ENCODE measurements at regions not wholly inside any gene's neighbourhood (a gene's known extent, or its start where the extent isn't known, plus 50 kb on each side); places are given as distances from the start of the nearest gene placed in this dataset.

DNA sequence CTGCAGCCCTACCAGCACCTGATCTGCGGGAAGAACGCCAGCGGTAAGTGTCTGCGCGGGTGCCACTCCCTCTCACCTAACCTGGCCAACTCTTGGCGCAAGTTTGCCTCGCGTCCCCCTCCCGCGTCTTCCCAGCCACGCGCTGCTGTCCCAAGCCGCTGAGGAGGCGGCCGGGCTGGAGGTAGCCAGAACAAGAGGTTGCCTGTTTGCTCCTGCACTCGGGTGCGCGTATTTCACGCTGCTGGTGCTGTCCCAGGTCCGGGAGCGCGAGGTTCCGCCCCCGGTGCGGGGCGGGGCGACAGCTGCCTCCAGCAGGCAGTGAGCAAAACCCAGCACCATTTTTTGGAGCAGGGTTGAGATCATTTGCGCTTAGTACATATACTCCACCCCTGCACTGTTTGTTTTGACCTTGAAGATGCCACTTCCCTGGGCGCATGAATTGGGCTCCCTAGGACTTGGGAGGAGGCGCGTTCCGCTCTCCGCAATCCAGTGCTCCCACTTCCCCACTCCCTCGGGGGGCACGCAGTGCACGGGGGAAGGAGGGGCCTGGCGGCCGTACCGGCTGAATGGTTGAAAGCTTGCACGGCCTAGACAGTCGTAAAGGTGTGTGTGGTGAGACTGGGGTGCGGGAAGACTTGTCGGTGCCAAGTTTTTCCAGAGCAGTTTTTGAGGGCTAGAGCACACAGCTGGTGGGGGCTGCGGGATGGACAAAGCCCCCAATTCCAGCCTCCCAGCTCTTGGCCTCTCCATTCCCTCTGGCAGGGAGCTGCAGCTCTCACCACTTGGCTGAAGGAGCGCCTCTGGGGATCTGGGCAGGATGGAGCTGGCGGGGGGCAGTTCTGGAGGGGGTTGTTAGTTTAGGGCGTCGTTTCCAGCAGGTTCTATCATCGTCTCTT lies 226.9 kb upstream of the CRY1 start:
- DNase-seq (ENCODE audit: low read depth) = no peak

GRCh38 chr12:107320929-107321631 lies 227.7 kb upstream of the CRY1 start:
- DNase-seq (ENCODE audit: low read depth) = no peak

- DNase-seq (ENCODE audit: low read depth) = no peak
These were observed 228.7 kb upstream of the CRY1 start for GRCh38 chr12:107322063-107322462.

GRCh38 chr12:107325075-107325608 lies 231.8 kb upstream of the CRY1 start:
- DNase-seq (ENCODE audit: low read depth) = no peak

DNA sequence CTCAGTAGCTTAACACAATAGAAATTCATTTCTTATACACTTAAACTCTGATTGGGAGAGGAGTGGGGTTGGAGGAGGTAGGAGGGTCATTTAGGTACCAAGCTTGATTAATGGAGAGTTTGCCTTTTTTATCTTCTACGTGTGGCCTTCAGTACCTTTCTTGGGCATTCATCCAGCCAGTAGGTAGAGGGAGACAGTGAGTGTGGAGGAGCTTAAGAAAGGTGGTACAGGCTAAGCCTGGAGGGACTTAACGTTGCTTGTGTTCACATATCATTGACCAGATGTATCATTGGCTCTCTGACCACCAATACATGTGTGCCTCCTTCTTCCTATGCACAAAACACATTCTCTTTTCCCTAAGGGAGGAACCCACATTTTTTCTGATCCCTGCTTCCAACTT lies 232.9 kb upstream of the CRY1 start:
- DNase-seq (ENCODE audit: low read depth) = no peak

DNA sequence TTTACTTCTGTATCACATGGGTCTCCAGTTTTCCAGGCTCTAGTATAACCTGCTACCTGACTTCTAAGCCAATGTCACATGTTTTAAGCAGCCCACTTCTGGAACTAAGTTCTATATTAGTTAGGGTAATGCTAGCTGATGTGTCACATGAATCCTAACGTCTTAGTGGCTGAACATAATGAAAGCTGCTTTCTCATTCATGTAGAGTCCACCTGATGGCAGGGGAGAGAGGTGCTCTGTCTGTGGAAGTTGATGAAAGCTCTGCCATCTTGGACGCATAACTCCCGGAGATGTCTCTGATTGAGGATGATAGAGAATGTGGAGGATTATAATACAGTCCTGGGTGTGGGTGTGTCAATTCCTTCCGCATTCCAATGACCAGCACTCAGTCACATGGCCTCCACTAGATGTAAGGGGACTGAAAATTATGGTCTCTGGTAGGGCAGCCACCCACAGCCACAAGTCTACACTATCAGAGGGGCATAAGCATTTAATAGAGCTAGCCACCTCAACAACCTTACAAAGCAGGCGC lies 234.4 kb upstream of the CRY1 start:
- DNase-seq (ENCODE audit: low read depth) = no peak

DNA sequence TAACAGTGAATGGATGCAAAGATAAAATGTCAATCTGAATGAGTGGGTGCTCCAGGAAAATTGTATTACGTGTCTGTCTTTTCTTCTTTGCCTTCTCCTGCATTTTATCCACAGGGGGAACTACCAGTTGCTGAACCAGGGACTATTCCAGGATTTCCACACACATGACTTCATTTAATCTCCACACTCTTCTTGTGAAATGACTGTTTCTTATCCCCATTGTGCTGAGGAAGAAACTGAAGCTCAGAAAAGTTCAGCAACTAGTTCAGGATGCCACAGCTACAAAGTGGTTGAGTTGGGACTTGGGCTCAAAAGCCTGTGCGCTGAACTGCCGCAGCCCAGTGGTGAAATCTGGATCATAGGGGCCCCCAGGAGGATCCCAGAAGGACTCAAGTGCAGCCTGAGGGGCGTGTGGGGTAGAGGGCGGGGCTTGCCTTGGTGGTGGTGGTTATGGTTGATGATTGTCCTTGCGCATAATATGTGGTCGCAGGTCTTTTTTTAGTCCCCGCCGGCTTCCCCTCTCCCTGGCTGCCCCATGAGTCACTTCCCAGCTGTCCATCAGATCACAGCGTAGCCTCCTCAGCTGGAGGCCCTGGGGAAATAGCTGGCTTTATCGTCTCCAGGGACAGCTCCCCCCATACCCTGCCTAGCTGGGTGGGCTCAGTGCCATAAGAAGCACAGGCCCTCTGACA lies 235.2 kb upstream of the CRY1 start:
- DNase-seq (ENCODE audit: low read depth) = no peak

- no peak for DNase-seq (ENCODE audit: low read depth)
These were observed 236.4 kb upstream of the CRY1 start for GRCh38 chr12:107329569-107330324.

- DNase-seq (ENCODE audit: low read depth) = no peak
These were observed 237.6 kb upstream of the CRY1 start for GRCh38 chr12:107330831-107331431.

DNA sequence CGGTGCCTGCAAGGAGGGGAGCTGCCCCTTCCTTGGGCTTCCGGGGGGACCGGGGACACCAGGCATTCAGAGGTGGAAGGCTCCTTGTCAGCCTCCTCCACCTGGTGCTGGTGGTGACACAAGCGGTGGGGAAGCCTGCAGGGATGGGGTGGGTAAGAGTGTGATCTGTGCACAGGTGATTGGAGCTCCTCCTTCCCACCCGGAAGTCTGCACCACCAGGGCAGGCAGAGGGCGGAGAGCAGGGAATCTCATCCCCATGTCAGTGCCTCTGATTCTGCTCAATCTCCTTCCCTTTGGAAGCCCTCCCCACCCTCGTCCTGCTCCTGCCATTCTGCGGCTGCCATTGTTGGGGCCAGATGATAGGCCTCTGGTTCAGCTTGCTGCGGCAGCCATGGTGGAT lies 238.1 kb upstream of the CRY1 start:
- no peak for DNase-seq (ENCODE audit: low read depth)

GRCh38 chr12:107331912-107332311 lies 238.6 kb upstream of the CRY1 start:
- DNase-seq (ENCODE audit: low read depth) = no peak

GRCh38 chr12:107332743-107333142 lies 239.4 kb upstream of the CRY1 start:
- no peak for DNase-seq (ENCODE audit: low read depth)

DNA sequence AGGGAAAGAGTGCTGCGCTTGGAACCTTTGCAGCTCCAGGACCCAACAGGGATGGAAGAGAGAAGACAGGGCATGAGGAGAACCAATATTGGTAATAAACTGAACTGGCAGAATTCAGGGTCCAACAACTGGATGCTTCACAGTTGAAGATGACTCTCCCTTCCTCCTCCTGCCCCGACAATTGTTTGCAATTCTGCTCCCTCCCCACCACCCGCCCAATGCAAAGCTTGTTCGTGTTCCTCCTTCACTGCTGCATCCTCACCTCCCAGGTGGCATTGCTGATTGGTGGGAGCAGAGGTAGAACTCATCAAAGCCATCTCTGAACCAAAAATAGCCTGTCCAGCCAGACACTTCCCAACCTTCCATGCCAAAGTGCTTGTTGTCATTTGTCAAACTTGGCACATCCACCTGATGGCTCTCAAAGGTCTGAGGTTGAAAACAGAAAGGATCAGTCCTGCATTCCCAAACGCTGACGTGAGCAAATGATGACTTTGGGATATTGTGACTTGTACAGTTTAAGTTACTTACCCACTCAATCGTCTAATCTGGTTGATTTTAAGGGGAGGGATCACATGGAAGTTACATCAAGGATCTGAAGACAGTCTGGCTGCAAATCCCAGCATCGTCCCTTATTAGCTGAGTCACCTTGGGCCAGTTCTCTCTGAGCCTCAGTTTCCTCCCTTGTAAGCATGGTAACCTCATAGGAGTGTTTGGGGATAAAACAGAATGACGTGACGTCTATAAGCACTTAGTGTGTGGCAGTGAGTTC lies 242.6 kb upstream of the CRY1 start:
- DNase-seq (ENCODE audit: low read depth) = no peak

- DNase-seq (ENCODE audit: low read depth) = no peak
These were observed 243.3 kb upstream of the CRY1 start for GRCh38 chr12:107336695-107337094.

DNA sequence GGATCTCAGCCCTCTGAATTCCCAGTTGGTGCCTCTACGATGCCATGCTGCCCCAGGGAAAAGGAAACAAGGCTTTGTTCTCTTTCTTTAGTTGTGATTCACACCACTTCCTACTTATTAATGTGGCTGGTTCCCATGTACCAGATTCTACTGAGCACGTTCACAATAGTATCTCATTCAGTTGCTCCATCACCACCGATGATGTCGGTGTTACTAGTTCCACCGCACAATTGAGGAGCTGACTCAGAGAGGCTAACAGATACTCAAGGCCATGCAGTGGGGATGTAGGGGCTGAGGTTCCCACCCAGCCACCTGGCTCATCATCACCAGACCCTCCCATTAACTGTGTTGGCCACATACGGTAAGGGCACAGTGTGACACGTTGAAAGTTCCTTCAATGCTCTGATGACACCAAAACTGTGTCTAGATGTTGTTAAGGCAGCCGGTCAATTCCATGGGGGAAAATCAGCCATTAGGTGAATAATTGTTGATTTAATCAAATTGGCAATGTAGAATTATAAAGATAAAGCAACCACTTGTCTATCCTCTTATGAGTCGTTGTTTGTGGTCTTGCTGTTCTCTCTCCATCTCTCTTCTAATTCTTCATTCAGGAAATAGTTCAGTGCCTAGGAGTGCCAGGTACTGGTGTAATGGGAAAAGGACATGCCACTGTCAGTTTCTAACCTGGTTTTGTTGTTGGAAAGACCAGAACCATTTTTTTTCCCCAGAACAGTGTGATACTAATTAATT lies 244.2 kb upstream of the CRY1 start:
- DNase-seq (ENCODE audit: low read depth) = no peak

DNA sequence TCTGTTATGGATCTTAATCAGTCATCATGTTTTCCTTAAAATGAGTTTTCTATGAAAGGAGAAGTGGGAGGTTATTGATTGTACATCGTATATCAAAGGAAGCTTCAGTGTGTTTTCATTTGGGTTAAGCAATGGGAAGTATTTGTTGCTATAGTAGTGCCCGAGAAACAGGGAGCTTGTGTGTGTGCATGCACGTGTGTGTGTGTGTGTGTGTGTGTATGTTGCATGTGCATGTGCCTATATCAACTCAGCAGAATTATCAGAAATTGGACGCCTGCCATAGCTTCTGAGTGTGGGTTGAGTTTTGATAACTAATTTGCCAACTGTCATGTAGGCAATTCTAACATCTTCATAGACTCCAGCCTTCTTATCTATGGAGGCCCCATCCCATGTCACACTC lies 246.1 kb upstream of the CRY1 start:
- no peak for DNase-seq (ENCODE audit: low read depth)

GRCh38 chr12:107339932-107340331 lies 246.6 kb upstream of the CRY1 start:
- DNase-seq (ENCODE audit: low read depth) = no peak

- no peak for DNase-seq (ENCODE audit: low read depth)
These were observed 247.5 kb upstream of the CRY1 start for GRCh38 chr12:107340898-107341297.

- DNase-seq (ENCODE audit: low read depth) = no peak
These were observed 250.9 kb upstream of the CRY1 start for GRCh38 chr12:107344035-107344808.
